Natural killer cell (primary cell): ENCODE measurements at regions not wholly inside any gene's neighbourhood (a gene's known extent, or its start where the extent isn't known, plus 50 kb on each side); places are given as distances from the start of the nearest gene placed in this dataset.

ENCODE experiments used
- ATAC-seq, 3 donors: fragments of 150-1000 bp in 2 of 3; fragments of 200-7000 bp in 1 of 3; cut with Tn5 transposase; 1 replicate in 1 of 3; 2 replicates in 2 of 3; pipeline ENCODE4 v1.10.0; 2021; ENCODE audit warnings: mild to moderate bottlenecking in 2 of 3, moderate library complexity in 2 of 3
- DNase-seq, 2 donors: peaks; one replicate each; pipeline versions ENCODE4 v3.0.0 to v3.0.0-alpha.2; 2013 to 2021; ENCODE audit warnings: mixed read lengths in 1 of 2
- H3K27ac ChIP-seq: one replicate; pipeline ENCODE4 v1.5.1; 2013; ENCODE audit warnings: mild to moderate bottlenecking, low read length
- H3K27me3 ChIP-seq: one replicate; pipeline ENCODE4 v1.6.1; 2013; ENCODE audit warnings: low read length; ENCODE audit not compliant: control insufficient read depth, insufficient read depth
- H3K36me3 ChIP-seq: one replicate; pipeline ENCODE4 v1.6.1; 2013; ENCODE audit warnings: low read length; ENCODE audit not compliant: control insufficient read depth, insufficient read depth
- H3K4me1 ChIP-seq: one replicate; pipeline ENCODE4 v1.6.1; 2013; ENCODE audit warnings: low read length; ENCODE audit not compliant: control insufficient read depth, insufficient read depth
- H3K4me3 ChIP-seq: one replicate; pipeline ENCODE4 v1.5.1; 2013; ENCODE audit warnings: low read length
- H3K9me3 ChIP-seq: one replicate; pipeline ENCODE4 v1.6.1; 2013; ENCODE audit warnings: low read length; ENCODE audit not compliant: control insufficient read depth, insufficient read depth
- H3K27ac Mint-ChIP-seq, 2 donors: one replicate each; pipeline ENCODE4 v1.8.0; 2022; ENCODE audit warnings: mild to moderate bottlenecking in 2 of 2, mixed read lengths in 2 of 2, moderate library complexity in 1 of 2
- H3K27me3 Mint-ChIP-seq, 2 donors: one replicate each; pipeline ENCODE4 v1.8.0; 2022; ENCODE audit warnings: low read depth in 2 of 2, mixed read lengths in 2 of 2
- H3K36me3 Mint-ChIP-seq: one replicate; pipeline ENCODE4 v1.8.0; 2022; ENCODE audit warnings: mixed read lengths
- H3K4me1 Mint-ChIP-seq, 2 donors: one replicate each; pipeline ENCODE4 v1.8.0; 2022; ENCODE audit warnings: mixed read lengths in 2 of 2
- H3K4me3 Mint-ChIP-seq: one replicate; pipeline ENCODE4 v1.8.0; 2022; ENCODE audit warnings: mild to moderate bottlenecking, moderate library complexity, mixed read lengths
- H3K9me3 Mint-ChIP-seq, 2 donors: one replicate each; pipeline ENCODE4 v1.8.0; 2022; ENCODE audit warnings: mixed read lengths in 2 of 2
- WGBS: methylation state at CpG from one replicate; pipeline ENCODE4 v1.1.7; 2013; ENCODE audit warnings: missing lambda C conversion rate; ENCODE audit not compliant: insufficient coverage; 5-methylcytosine and 5-hydroxymethylcytosine counted together
- intact Hi-C: fragments of 100-400 bp; cut with micrococcal nuclease; formaldehyde crosslinking; loops from one replicate; pipeline ENCODE4 v1.14.2; 2022
- TF ChIP-seq, protein P1 (sequence below): fragments of 200-600 bp; IDR thresholded peaks from one replicate; pipeline ENCODE4 v1.8.0; 2022; ENCODE audit warnings: antibody characterized with exemption

DNA sequence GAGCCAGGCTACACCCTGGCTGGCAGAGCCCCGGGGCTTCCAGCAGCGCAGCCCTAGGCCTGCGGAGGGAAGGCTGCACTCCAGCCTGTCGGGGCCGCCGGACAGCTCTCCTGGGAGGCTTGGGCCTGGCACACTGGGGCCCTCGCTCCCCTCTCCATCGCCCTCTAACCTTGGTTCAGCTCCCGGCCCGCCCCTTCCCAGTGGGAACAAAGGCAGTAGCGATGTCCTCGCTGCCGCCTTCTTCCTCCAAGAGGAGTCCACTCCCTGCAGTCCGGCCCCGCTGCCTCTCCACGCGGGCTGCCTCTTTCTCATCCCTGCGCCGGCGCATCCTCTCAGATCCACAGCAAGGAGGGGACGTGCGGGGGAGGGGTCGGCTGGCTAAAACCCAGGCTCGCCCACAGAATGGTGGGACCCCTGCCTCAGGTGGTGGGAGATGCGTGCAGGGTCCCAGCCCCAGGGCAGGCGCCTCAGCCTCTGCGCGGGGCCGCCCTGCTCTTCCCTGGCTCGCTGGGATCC lies 138.1 kb downstream of the TWIST2 start:
- WGBS: 71% methylated on average over 30 of the region's 30 CpGs
- Histone ChIP-seq H3K9me3 (no peaks in the 10 kb centered on the region), H3K4me1 (no peaks in the 10 kb centered on the region), H3K27ac (no peak overlapping the region), H3K4me3 (no peak overlapping the region), H3K36me3 (no peaks in the 10 kb centered on the region), H3K27me3 (no peaks in the 10 kb centered on the region)
- intact Hi-C loops: no loop called here
- no peaks in the 10 kb centered on the region for H3K9me3 Mint-ChIP-seq
- ATAC-seq (no peak), DNase-seq (no peak)
- no peak overlapping the region for H3K27ac Mint-ChIP-seq
- peaks cover 0 to under 1% of the 10 kb centered on the region in 2 donors for H3K27me3 Mint-ChIP-seq
- H3K4me3 Mint-ChIP-seq: no peak overlapping the region
- H3K4me1 Mint-ChIP-seq: no peaks in the 10 kb centered on the region
- H3K36me3 Mint-ChIP-seq: no peaks in the 10 kb centered on the region
- TF ChIP-seq, protein P1, sequence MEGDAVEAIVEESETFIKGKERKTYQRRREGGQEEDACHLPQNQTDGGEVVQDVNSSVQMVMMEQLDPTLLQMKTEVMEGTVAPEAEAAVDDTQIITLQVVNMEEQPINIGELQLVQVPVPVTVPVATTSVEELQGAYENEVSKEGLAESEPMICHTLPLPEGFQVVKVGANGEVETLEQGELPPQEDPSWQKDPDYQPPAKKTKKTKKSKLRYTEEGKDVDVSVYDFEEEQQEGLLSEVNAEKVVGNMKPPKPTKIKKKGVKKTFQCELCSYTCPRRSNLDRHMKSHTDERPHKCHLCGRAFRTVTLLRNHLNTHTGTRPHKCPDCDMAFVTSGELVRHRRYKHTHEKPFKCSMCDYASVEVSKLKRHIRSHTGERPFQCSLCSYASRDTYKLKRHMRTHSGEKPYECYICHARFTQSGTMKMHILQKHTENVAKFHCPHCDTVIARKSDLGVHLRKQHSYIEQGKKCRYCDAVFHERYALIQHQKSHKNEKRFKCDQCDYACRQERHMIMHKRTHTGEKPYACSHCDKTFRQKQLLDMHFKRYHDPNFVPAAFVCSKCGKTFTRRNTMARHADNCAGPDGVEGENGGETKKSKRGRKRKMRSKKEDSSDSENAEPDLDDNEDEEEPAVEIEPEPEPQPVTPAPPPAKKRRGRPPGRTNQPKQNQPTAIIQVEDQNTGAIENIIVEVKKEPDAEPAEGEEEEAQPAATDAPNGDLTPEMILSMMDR: no peak

DNA sequence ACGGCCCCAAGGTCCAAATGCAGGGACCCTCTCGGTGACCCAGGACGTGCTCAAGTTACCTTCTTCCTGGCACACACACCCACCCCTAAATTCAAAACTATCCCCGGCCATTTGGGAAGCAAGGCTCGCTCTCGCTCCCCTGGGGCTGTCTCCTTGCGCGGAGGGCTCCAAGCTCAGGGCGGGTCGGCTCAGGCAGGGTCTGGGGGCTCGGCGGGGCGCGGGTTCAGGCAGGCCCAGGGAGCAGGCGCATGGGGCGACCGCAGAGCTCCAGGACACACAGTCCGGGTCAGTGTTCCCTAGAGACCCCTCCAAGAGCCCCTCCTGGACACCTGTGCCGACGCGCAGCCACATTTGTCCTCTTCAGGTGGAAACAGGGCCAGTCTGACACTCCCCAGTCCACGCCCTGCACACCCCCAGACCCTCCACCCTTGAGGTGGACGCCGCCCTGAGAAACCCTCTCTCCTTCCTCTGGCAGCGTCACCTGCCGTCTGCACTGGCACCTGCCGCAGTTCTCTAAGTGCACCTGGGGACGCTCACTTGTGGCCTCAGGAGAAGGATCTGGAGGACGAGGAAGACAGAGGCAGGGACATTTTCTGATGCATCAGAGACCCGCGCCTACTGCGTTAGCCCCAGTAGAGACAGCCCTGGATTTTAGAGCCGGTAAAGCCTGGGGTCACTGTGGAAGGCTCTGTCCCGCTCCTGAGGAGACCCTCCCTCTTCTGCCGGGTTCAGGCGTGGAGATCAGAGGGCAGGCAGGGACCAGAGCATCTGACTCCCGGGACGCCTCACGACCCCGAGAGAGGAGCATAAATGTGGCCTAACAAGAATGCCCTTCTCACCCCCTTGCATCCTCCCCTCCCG lies 138.8 kb downstream of the TWIST2 start:
- 83% methylated on average over 41 of the region's 41 CpGs for WGBS
- Mint-ChIP-seq H3K27me3 (peaks cover 0 to 5% of the 10 kb centered on the region in 2 donors), H3K9me3 (no peaks in the 10 kb centered on the region)

DNA sequence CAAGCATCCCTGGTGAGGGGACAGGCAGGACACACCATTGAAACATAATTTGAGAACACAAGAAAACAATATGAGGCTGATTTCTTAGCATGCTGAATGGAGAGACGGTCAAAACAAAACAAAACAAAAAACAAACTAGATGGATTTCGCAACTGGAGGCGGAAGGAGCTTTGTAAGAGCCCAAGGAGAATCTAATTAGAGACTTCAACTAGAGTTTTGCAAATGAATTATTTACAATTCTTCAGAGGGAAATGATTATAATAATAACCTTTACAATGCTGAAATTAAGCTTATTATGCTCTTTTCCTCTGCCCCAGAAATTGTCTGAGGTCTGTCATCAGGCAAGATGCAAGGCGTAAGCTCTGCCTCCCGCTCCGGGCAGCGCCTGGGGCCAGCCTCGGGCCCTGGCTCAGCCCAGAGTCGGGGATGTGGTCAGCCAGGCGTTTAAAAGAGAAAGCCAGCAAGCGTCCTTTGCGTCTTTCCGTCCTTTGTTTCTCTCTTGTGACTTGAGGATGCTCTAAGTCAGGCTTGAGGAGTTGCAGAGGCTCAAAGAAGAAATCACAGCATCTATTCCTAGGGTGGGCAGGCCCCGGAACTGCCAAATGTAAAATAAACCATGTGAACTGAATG lies 139.6 kb downstream of the TWIST2 start:
- TF ChIP-seq, protein P1: no peak
- no peaks in the 10 kb centered on the region for H3K4me1 Mint-ChIP-seq
- Histone ChIP-seq H3K4me3 (no peak overlapping the region), H3K4me1 (no peaks in the 10 kb centered on the region), H3K9me3 (no peaks in the 10 kb centered on the region), H3K36me3 (no peaks in the 10 kb centered on the region), H3K27ac (no peak overlapping the region), H3K27me3 (no peaks in the 10 kb centered on the region)
- H3K27me3 Mint-ChIP-seq: peaks cover 0 to 5% of the 10 kb centered on the region in 2 donors
- H3K36me3 Mint-ChIP-seq: no peaks in the 10 kb centered on the region
- DNase-seq (no peak), ATAC-seq (no peak)
- H3K27ac Mint-ChIP-seq: no peak overlapping the region
- H3K4me3 Mint-ChIP-seq: no peak overlapping the region
- no peaks in the 10 kb centered on the region for H3K9me3 Mint-ChIP-seq
- intact Hi-C loops: no loop called here
- WGBS: 84% methylated on average over 13 of the region's 14 CpGs

More for the DNA sequence above, 138.8 kb downstream of the TWIST2 start:
- Histone ChIP-seq H3K36me3 (no peaks in the 10 kb centered on the region), H3K27me3 (no peaks in the 10 kb centered on the region), H3K27ac (no peak overlapping the region), H3K4me3 (no peak overlapping the region), H3K4me1 (no peaks in the 10 kb centered on the region), H3K9me3 (no peaks in the 10 kb centered on the region)
- Mint-ChIP-seq H3K4me3 (no peak overlapping the region), H3K27ac (no peak overlapping the region), H3K4me1 (no peaks in the 10 kb centered on the region), H3K36me3 (no peaks in the 10 kb centered on the region)
- TF ChIP-seq, protein P1: no peak
- intact Hi-C loops: no loop called here
- no peak for DNase-seq
- no peak for ATAC-seq
